Neural crest cell (in vitro differentiated cells): ENCODE measurements at regions not wholly inside any gene's neighbourhood (a gene's known extent, or its start where the extent isn't known, plus 50 kb on each side); places are given as distances from the start of the nearest gene placed in this dataset.

ENCODE experiments used
- DNase-seq: peaks from one replicate; pipeline ENCODE4 v3.0.0; 2021; ENCODE audit warnings: low read depth, mixed read lengths, low spot score
- H3K27ac Mint-ChIP-seq: one replicate; pipeline ENCODE4 v1.8.0; 2021; ENCODE audit warnings: mild to moderate bottlenecking, mixed read lengths; ENCODE audit not compliant: unreplicated experiment
- H3K27me3 Mint-ChIP-seq: 2 replicates; pipeline ENCODE4 v1.8.0; 2021; ENCODE audit warnings: low read depth, mild to moderate bottlenecking, mixed read lengths
- H3K36me3 Mint-ChIP-seq: 2 replicates; pipeline ENCODE4 v1.8.0; 2021; ENCODE audit warnings: low read depth, mild to moderate bottlenecking, mixed read lengths
- H3K4me1 Mint-ChIP-seq: 2 replicates; pipeline ENCODE4 v1.8.0; 2021; ENCODE audit warnings: mixed read lengths
- H3K4me3 Mint-ChIP-seq: one replicate; pipeline ENCODE4 v1.8.0; 2021; ENCODE audit warnings: mild to moderate bottlenecking, mixed read lengths
- H3K9me3 Mint-ChIP-seq: 2 replicates; pipeline ENCODE4 v1.8.0; 2021; ENCODE audit warnings: mixed read lengths
- CTCF ChIP-seq: fragments of 200-600 bp; sonication (generic); conservative IDR thresholded peaks from 2 replicates; pipeline ENCODE4 v1.5.0; 2021; ENCODE audit warnings: antibody characterized with exemption, mild to moderate bottlenecking

GRCh38 chr10:64484811-64485330, 963.7 kb downstream of the REEP3 start:
- Mint-ChIP-seq H3K27ac (no peak overlapping the region), H3K36me3 (no peaks in the 10 kb centered on the region)
- TF ChIP-seq CTCF, result no peak

GRCh38 chr10:64486149-64486548, 964.9 kb downstream of the REEP3 start:
- Mint-ChIP-seq H3K27me3 (no peaks in the 10 kb centered on the region), H3K4me1 (no peaks in the 10 kb centered on the region), H3K9me3 (peaks cover 2% of the 10 kb centered on the region), H3K27ac (no peak overlapping the region), H3K36me3 (no peaks in the 10 kb centered on the region), H3K4me3 (no peak overlapping the region)
- DNase-seq, result no peak
- TF ChIP-seq CTCF, result no peak

More at GRCh38 chr10:64484811-64485330, 963.7 kb downstream of the REEP3 start:
- Mint-ChIP-seq H3K27me3 (no peaks in the 10 kb centered on the region), H3K9me3 (peaks cover 2% of the 10 kb centered on the region), H3K4me3 (no peak overlapping the region), H3K4me1 (no peaks in the 10 kb centered on the region)
- no peak for DNase-seq

GRCh38 chr10:64486901-64487300, 965.7 kb downstream of the REEP3 start:
- DNase-seq, result no peak
- Mint-ChIP-seq H3K27ac (no peak overlapping the region), H3K9me3 (peaks cover 2% of the 10 kb centered on the region), H3K4me1 (no peaks in the 10 kb centered on the region), H3K36me3 (no peaks in the 10 kb centered on the region), H3K27me3 (no peaks in the 10 kb centered on the region), H3K4me3 (no peak overlapping the region)
- no peak for TF ChIP-seq CTCF

GRCh38 chr10:64494901-64495300, 973.7 kb downstream of the REEP3 start:
- no peak overlapping the region for H3K27ac Mint-ChIP-seq
- TF ChIP-seq CTCF, result no peak
- H3K9me3 Mint-ChIP-seq, result peaks cover 6% of the 10 kb centered on the region
- H3K27me3 Mint-ChIP-seq, result no peaks in the 10 kb centered on the region
- H3K4me3 Mint-ChIP-seq, result no peak overlapping the region
- H3K4me1 Mint-ChIP-seq, result peaks cover 7% of the 10 kb centered on the region
- no peak for DNase-seq
- H3K36me3 Mint-ChIP-seq, result no peaks in the 10 kb centered on the region

GRCh38 chr10:64497306-64497705, 976.1 kb downstream of the REEP3 start:
- H3K36me3 Mint-ChIP-seq, result no peaks in the 10 kb centered on the region
- TF ChIP-seq CTCF, result no peak
- peaks cover 7% of the 10 kb centered on the region for H3K4me1 Mint-ChIP-seq
- no peaks in the 10 kb centered on the region for H3K27me3 Mint-ChIP-seq
- no peak for DNase-seq
- H3K9me3 Mint-ChIP-seq, result peaks cover 8% of the 10 kb centered on the region
- no peak overlapping the region for H3K27ac Mint-ChIP-seq
- H3K4me3 Mint-ChIP-seq, result no peak overlapping the region

GRCh38 chr10:64501807-64502206, 980.6 kb downstream of the REEP3 start:
- no peak overlapping the region for H3K4me3 Mint-ChIP-seq
- peaks cover 2% of the 10 kb centered on the region for H3K9me3 Mint-ChIP-seq
- no peaks in the 10 kb centered on the region for H3K4me1 Mint-ChIP-seq
- H3K27me3 Mint-ChIP-seq, result no peaks in the 10 kb centered on the region
- DNase-seq, result no peak
- H3K27ac Mint-ChIP-seq, result no peak overlapping the region
- no peak for TF ChIP-seq CTCF
- H3K36me3 Mint-ChIP-seq, result no peaks in the 10 kb centered on the region
